GM19043 (cell line): ENCODE measurements at regions not wholly inside any gene's neighbourhood (a gene's known extent, or its start where the extent isn't known, plus 50 kb on each side); places are given as distances from the start of the nearest gene placed in this dataset.
"Not testable (repeated sequence)": the region's sequence is repeated elsewhere in the genome, so short reads cannot be mapped to it uniquely, and the experiment has no call there.

Experiments
- ATAC-seq: cut with Tn5 transposase; IDR thresholded peaks from one replicate; pipeline ENCODE4 v1.9.1; 2021; ENCODE audit warnings: low read depth; ENCODE audit not compliant: unreplicated experiment

DNA sequence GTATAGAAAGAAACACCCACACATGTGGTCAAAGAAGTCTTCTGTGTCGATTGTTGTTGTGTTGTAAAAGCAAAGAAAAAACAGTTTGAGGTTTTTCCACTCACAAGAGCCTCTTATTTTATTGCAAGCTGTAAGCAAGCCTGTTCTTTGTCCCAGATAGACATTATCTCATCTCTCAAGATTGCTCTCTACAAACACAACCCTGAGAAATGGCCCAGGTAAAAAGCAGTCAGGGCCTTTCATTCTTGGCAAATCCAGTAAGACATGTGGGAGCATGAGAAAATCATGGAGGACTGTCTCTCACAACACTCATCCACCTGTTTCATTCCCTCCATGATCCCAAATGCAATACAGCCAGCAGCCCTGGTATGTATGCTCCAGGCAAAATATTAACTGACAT is 286.6 kb upstream of the POU5F2 start:
- no peak for ATAC-seq

DNA sequence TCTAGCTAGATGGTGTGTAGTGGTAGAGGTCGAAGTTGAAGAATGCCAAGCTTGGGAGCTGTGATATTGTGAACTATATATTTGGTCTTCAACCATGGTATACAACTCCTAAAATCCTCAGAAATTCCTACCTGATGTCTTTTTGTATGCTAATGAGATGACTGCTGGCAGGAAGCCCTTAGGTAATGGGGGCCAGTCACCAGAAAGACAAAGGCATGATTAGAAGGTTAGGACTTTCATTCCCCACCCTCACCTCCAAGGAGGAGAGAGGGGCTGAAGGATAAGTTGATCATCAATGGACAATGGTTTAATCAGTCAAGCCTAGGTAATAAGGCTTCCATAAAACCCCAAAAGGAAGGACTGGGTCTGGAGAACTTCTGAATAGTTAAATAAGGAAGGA is 285.7 kb upstream of the POU5F2 start:
- no peak for ATAC-seq

DNA sequence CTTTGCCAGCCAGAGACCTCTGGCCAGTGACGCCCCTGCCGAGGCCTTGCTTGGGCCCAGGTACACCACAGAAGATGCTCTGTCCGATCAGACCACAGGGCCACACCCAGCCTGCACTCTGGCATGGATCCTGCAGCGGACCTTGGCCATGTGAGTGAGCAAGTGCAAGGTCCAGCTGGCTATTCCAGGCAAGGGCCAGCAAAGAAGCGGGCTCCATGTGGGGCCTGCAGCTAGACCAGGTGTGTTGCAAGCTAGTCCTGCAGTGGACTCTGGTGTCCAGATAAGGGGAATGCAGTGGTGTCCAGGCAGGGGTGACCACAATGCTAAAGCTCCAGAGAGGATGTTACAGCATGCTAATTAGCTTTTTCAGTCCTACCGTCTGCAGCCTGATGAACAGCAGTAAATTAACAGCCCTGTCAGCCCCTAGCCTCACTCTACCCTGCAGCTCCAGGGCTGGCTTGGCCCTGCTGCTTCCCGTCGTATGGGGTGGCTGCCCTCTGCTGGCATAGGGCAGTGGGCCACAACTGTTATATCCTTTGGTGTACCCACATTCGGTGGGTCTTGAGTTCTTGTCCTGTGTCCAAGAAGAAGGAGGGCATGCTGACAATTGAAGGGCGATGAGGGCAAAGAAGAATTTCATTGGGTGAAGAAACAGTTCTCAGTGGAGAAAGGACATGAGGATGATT is 284.5 kb upstream of the POU5F2 start:
- no peak for ATAC-seq

GRCh38 chr5:94024620-94025019 is 283.2 kb upstream of the POU5F2 start:
- ATAC-seq, result no peak

DNA sequence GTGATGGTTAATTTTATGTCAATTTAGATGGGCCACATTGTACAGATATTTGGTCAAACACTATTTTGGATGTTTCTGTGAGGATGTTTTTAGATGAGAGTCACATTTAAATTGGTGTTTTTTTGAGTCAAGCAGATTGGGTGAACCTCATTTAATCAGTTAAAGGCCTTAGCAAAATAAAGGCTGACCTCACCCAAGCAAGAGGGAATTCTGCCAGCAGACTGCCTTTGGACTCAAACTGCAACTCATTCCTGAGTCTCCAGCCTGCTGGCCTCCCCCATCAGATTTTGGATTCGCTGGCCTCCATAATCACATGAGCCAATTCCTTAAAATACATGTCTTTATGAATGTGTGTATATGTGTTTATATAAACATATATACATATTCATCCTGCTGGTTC is 282.7 kb upstream of the POU5F2 start:
- ATAC-seq, result no peak

GRCh38 chr5:94021246-94021645 is 279.8 kb upstream of the POU5F2 start:
- no peak for ATAC-seq

GRCh38 chr5:94017579-94017978 is 276.2 kb upstream of the POU5F2 start:
- no peak for ATAC-seq

GRCh38 chr5:94010814-94011213 is 269.4 kb upstream of the POU5F2 start:
- ATAC-seq, result no peak

DNA sequence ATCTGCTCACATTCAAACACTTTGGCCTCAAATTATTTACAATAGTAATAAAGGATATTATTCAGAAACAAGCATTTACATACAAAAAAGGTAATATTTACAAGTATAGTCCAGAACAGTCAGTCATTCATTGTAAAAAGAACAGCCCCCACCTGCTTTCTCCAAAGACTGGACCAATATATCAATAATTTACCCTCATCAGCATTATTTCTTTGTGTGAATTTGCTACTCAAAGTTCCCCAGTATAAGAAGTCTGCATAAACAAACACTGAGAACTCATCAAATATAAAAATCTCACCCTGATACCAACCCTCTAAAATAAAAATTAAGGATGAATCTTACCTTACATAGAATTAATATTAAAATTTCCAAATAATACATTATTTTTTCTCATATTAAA is 267.8 kb upstream of the POU5F2 start:
- no peak for ATAC-seq

GRCh38 chr5:93998951-93999455 is 257.6 kb upstream of the POU5F2 start:
- no peak for ATAC-seq

GRCh38 chr5:93997562-93997961 is 256.2 kb upstream of the POU5F2 start:
- no peak for ATAC-seq

DNA sequence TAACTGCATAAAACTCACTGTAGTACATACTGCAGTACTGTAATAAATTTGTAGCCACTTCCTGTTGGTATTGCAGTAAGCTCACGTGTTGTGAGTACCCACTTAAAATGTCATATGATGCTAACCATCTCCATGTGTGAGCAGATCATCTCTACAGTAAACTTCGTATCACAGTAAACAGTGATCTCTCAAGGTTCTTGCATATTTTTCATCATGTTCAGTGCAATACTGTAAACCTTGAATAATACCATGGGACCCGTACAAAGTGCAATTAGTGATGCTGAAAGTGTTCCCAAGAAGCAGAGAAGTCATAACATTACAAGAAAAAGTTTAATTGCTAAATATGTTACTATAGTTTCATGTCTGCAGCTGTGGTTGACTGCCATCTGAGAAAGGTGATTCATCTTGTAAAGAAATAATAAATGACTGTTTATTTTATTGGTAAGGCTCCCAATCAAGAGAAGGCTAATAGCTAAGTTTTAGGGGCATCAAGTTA is 253.8 kb upstream of the POU5F2 start:
- ATAC-seq, result peak; percentile 56

- ATAC-seq, result no peak
Observed at GRCh38 chr5:93993161-93993560, 251.8 kb upstream of the POU5F2 start.

GRCh38 chr5:93990504-93991070 is 249.2 kb upstream of the POU5F2 start:
- no peak for ATAC-seq

GRCh38 chr5:93985940-93986570 is 244.7 kb upstream of the POU5F2 start:
- not testable (repeated sequence) for ATAC-seq

- no peak for ATAC-seq
Observed at GRCh38 chr5:93978222-93978621, 236.8 kb upstream of the POU5F2 start.

DNA sequence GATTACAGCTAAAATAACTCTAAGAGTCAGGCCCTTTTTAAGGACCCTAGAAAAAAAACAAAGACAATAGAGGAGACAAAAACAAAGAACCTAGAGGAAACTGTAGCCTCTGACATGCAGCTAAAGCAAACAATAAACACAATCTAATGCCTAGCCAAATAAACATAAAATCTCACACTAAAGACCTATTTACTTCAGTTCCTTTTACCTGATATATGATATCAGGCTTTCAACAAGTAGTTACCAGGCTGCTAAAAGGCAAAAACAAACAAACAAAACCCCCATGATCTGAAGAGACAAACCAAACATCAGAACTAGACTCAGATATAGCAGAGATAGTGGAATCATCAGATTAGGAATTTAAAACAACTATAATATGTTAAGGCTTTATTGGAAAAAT is 226.5 kb upstream of the POU5F2 start:
- no peak for ATAC-seq

GRCh38 chr5:93964421-93964820 is 223.0 kb upstream of the POU5F2 start:
- ATAC-seq, result no peak

- no peak for ATAC-seq
Observed at GRCh38 chr5:93960042-93960441, 218.6 kb upstream of the POU5F2 start.

DNA sequence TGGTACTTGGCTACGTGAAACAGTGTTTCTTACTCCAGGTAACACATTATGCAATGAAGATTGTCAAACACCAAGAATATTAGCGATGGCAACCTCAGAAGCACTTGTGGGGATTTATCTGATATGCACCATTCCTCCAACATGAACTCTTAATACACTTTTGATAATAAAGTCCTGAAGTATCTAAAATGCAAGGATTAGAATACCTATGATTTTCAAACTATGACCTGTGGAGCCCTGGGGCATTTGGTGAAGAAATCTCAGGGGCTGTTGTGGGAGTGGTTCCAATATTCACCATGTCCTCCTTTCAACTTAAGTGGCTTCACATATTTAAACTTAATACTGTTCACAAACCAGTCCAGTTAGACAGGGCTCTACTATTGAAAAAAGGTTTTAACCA is 214.6 kb upstream of the POU5F2 start:
- ATAC-seq, result no peak

DNA sequence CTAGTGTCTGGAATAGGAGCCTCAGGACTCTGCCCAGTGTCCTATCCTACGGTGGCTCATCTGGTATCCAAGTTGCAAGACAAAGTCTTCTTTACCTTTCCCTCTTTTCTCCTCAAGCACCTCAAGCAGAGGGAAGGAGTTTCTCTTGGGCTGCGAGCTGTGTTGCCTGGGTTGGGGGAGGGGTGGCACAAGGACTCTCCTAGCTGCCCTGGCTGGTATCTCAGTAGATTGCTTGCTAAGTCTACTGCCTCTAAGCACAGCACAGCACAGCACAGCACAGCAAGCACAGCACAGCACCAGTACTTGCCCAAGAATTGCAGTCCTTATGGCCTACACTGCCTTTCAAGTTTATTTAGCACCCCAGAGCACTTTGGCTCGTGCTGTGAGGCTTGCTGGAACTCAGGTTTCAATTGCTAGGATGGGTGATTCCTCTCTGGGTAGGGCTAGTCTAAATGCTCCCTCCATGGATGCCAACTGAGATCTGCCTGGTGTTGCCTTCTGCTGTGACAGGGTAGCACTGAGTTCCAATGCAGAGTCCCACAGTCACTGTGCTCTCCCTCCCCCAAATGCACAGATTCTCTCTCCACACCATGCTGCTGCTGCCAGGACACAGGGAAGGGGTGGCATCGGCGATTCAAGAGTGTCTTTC is 213.1 kb upstream of the POU5F2 start:
- no peak for ATAC-seq
